Astrocyte of the spinal cord (primary cell): ENCODE measurements at regions not wholly inside any gene's neighbourhood (a gene's known extent, or its start where the extent isn't known, plus 50 kb on each side); places are given as distances from the start of the nearest gene placed in this dataset.

Source experiments
- DNase-seq: peaks from one replicate; pipeline ENCODE4 v3.0.0; 2011; ENCODE audit warnings: low read depth, low spot score
- H3K4me3 ChIP-seq: 2 replicates; pipeline ENCODE4 v1.5.1; 2011; ENCODE audit warnings: low read depth, mild to moderate bottlenecking, low read length, moderate library complexity
- CTCF ChIP-seq: IDR thresholded peaks from 2 replicates; pipeline ENCODE4 v1.5.1; 2012; ENCODE audit warnings: low read depth, mild to moderate bottlenecking, low read length, inconsistent platforms
- in situ Hi-C: cut with HindIII; loops from 2 replicates; pipeline ENCODE4 v1.10.0; 2017; ENCODE audit warnings: low sequenced_read_pairs

GRCh38 chr9:28320616-28321015, 747.3 kb upstream of the C9orf72 start:
- H3K4me3 ChIP-seq = no peak overlapping the region
- no peak for TF ChIP-seq CTCF
- in situ Hi-C loops = no loop called here
- no peak for DNase-seq

GRCh38 chr9:28329323-28329722, 756.0 kb upstream of the C9orf72 start:
- in situ Hi-C loops = no loop called here

GRCh38 chr9:28332648-28333047, 759.4 kb upstream of the C9orf72 start:
- in situ Hi-C loops = no loop called here
- DNase-seq = no peak
- TF ChIP-seq CTCF = no peak
- no peak overlapping the region for H3K4me3 ChIP-seq

More at GRCh38 chr9:28329323-28329722, 756.0 kb upstream of the C9orf72 start:
- DNase-seq = no peak
- no peak overlapping the region for H3K4me3 ChIP-seq
- no peak for TF ChIP-seq CTCF

- no peak overlapping the region for H3K4me3 ChIP-seq
- in situ Hi-C loops = no loop called here
- TF ChIP-seq CTCF = no peak
- DNase-seq = no peak
Measured at GRCh38 chr9:28341913-28342312, 768.6 kb upstream of the C9orf72 start.

GRCh38 chr9:28342815-28343338, 769.6 kb upstream of the C9orf72 start:
- DNase-seq = no peak
- no peak for TF ChIP-seq CTCF
- in situ Hi-C loops = no loop called here
- no peak overlapping the region for H3K4me3 ChIP-seq

GRCh38 chr9:28363151-28363562, 789.9 kb upstream of the C9orf72 start:
- DNase-seq = no peak
- in situ Hi-C loops = no loop called here
- TF ChIP-seq CTCF = no peak
- H3K4me3 ChIP-seq = no peak overlapping the region
